GM12875 (cell line): ENCODE measurements at regions not wholly inside any gene's neighbourhood (a gene's known extent, or its start where the extent isn't known, plus 50 kb on each side); places are given as distances from the start of the nearest gene placed in this dataset.

Source experiments
- H3K4me3 ChIP-seq: one replicate; pipeline ENCODE4 v1.5.1; 2011; ENCODE audit warnings: low read depth, low read length, control low read depth
- CTCF ChIP-seq: IDR thresholded peaks from 2 replicates; pipeline ENCODE4 v1.5.1; 2011; ENCODE audit warnings: low read depth, mild to moderate bottlenecking, control low read depth, inconsistent platforms, low read length, moderate library complexity, borderline replicate concordance; ENCODE audit not compliant: insufficient read depth

- no peak overlapping the region for H3K4me3 ChIP-seq
- no peak for TF ChIP-seq CTCF
Observed at GRCh38 chr18:22486667-22487066, 69.0 kb upstream of the CTAGE1 start.

GRCh38 chr18:22488554-22488953 is 70.8 kb upstream of the CTAGE1 start:
- TF ChIP-seq CTCF, result no peak
- H3K4me3 ChIP-seq, result no peak overlapping the region

GRCh38 chr18:22489704-22490103 is 72.0 kb upstream of the CTAGE1 start:
- no peak for TF ChIP-seq CTCF
- H3K4me3 ChIP-seq, result no peak overlapping the region

- TF ChIP-seq CTCF, result no peak
Observed at GRCh38 chr18:22490429-22490846, 72.7 kb upstream of the CTAGE1 start.

GRCh38 chr18:22493255-22493654 is 75.5 kb upstream of the CTAGE1 start:
- H3K4me3 ChIP-seq, result no peak overlapping the region
- TF ChIP-seq CTCF, result no peak

More at GRCh38 chr18:22490429-22490846, 72.7 kb upstream of the CTAGE1 start:
- no peak overlapping the region for H3K4me3 ChIP-seq

GRCh38 chr18:22493940-22494339 is 76.2 kb upstream of the CTAGE1 start:
- no peak overlapping the region for H3K4me3 ChIP-seq
- TF ChIP-seq CTCF, result no peak

- TF ChIP-seq CTCF, result no peak
- H3K4me3 ChIP-seq, result no peak overlapping the region
Observed at GRCh38 chr18:22494771-22495170, 77.1 kb upstream of the CTAGE1 start.
